NT2/D1 (cell line): ENCODE measurements at regions not wholly inside any gene's neighbourhood (a gene's known extent, or its start where the extent isn't known, plus 50 kb on each side); places are given as distances from the start of the nearest gene placed in this dataset.

Experiments
- DNase-seq: peaks from one replicate; pipeline ENCODE4 v3.0.0-alpha.2; 2011; ENCODE audit warnings: low read depth, low spot score
- H3K27me3 ChIP-seq: 2 replicates; pipeline ENCODE4 v1.6.0; 2011; ENCODE audit warnings: mild to moderate bottlenecking; ENCODE audit not compliant: insufficient read length, insufficient read depth
- H3K36me3 ChIP-seq: 2 replicates; pipeline ENCODE4 v1.6.1; 2011; ENCODE audit warnings: mild to moderate bottlenecking, low read length, mixed read lengths; ENCODE audit not compliant: insufficient read depth, insufficient read length
- H3K4me1 ChIP-seq: 2 replicates; pipeline ENCODE4 v1.5.1; 2011; ENCODE audit not compliant: insufficient read depth, insufficient read length
- H3K4me3 ChIP-seq: 2 replicates; pipeline ENCODE4 v1.5.1; 2011; ENCODE audit warnings: low read depth; ENCODE audit not compliant: insufficient read length
- H3K9ac ChIP-seq: 2 replicates; pipeline ENCODE4 v1.6.0; 2011; ENCODE audit warnings: low read depth; ENCODE audit not compliant: insufficient read length
- H3K9me3 ChIP-seq: 2 replicates; pipeline ENCODE4 v1.5.1; 2011; ENCODE audit warnings: mild to moderate bottlenecking, low read length; ENCODE audit not compliant: insufficient read depth
- SUZ12 ChIP-seq: IDR thresholded peaks from 2 replicates; pipeline ENCODE4 v1.6.1; 2011; ENCODE audit not compliant: insufficient read length, insufficient read depth; ENCODE audit errors: extremely low read depth
- YY1 ChIP-seq: IDR thresholded peaks from 2 replicates; pipeline ENCODE4 v1.6.1; 2011; ENCODE audit not compliant: insufficient read length, insufficient read depth
- ZNF274 ChIP-seq: IDR thresholded peaks from 2 replicates; pipeline ENCODE4 v1.6.1; 2011; ENCODE audit warnings: mild to moderate bottlenecking, low read depth, low read length

DNA sequence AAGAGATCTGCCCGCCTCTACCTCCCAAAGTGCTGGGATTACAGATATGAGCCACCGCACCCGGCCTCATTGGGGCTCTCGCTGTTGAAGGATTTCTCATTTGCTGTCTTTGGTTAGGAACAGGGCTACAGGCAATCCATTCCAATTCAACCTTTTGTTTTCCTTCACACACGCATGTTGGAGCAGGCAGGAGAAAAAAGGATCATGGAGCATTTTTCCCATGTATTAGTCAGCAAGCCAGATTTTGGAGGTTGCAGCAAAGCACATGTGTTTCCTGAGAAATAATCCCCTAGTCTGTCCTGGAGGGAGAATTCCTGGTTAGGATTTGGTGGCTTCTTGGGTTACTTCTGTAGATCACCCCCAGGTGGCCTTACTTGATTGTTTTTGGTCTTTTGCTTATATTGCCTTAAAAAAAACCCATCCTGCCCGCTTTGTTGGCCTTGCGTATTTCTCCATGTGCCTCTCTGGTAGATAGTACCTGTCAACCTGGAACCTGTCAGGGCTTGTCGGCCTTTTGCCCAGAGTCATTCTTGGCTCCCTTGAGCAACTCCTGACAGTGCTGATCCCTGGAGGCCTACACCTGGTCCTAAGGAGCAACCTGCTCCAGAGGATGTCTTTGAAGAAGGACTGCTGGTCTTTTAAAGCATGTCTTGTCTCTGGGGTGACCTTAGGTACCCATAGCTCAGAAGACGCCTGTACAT, 82.4 kb upstream of the CLCN4 start:
- Histone ChIP-seq H3K36me3 (peaks cover 50% of the 10 kb centered on the region), H3K4me1 (no peaks in the 10 kb centered on the region), H3K9me3 (no peaks in the 10 kb centered on the region), H3K4me3 (no peak overlapping the region), H3K9ac (no peak overlapping the region), H3K27me3 (no peaks in the 10 kb centered on the region)
- DNase-seq: no peak
- TF ChIP-seq ZNF274: no peak
- TF ChIP-seq YY1: no peak
- no peak for TF ChIP-seq SUZ12

DNA sequence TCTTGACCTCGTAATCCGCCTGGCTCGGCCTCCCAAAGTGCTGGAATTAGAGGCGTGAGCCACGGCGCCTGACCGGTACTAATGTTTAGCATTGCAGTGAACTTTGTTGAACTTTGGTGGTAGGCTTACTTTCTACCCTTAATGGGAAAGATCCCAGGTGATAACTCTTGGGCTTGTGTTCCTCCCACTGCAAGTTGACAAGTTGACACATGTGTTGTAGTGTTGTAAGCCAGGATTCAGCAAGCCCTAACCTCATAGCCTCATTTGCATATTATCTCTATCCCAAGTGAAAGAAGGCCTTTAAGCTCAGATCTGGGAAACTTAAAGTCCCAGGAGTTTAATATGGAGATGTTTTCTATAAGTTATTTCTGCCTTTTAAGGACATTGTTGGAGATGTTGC, 80.0 kb upstream of the CLCN4 start:
- no peaks in the 10 kb centered on the region for H3K4me1 ChIP-seq
- H3K9me3 ChIP-seq: no peaks in the 10 kb centered on the region
- no peak overlapping the region for H3K4me3 ChIP-seq
- DNase-seq: no peak
- no peaks in the 10 kb centered on the region for H3K27me3 ChIP-seq
- H3K36me3 ChIP-seq: peaks cover 52% of the 10 kb centered on the region
- no peak overlapping the region for H3K9ac ChIP-seq
- TF ChIP-seq YY1: no peak
- no peak for TF ChIP-seq SUZ12
- TF ChIP-seq ZNF274: no peak

DNA sequence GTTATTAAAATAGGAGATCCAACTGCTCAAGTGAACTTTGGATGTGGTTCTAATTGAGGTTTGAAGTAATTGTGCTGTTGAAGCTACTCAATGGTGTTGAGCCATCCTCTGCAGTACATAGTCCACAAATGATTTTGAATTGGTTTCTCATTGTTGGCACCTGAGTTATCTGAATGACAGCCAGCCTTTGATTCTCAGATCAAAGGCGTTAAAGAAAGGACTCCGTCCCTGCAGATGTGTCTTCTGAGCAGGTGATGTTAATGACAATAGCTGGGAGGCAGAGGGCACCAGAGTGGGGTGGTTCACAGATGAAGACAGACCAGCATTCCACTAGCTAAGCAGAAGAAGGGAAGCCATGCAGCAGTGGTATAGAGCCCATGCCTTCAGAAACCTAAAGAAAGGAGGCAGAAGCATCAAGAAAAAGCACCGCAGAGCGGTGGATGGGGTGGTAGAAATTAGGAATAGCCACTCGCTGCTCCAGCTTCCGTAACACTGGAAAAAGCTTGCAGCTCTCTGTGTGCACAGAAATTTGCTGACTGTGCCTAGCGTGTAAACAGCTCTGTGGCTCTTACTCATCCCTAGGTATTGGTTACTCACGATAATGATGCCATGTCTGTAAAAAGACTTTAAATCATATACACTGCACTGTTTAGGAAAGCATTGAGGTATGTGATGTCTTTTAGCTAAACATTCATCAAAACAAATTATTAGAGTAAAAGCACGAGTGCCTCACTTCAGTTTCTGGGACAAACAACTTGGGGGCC, 79.2 kb upstream of the CLCN4 start:
- no peaks in the 10 kb centered on the region for H3K27me3 ChIP-seq
- TF ChIP-seq YY1 (no peak), SUZ12 (no peak), ZNF274 (no peak)

DNA sequence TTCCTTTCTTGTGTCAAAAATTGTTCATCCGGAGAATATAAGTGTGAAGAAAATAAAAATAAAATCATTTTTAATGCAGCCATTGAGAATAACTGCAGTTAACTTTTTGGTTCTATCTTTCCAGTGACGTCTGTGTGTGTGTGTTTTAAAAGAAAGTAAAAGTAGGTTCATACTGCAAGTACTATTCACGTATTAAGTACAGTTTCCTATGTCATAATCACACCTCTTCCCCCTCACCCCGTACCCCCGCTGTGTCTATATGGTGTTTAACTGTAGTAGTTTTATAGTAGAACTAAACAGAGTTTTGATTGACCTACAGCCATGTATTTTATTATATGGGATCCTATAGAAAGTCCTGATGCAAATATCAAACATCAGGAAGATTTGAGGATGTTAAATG, 78.5 kb upstream of the CLCN4 start:
- no peak for DNase-seq
- no peak for TF ChIP-seq ZNF274
- H3K36me3 ChIP-seq: peaks cover 50% of the 10 kb centered on the region
- H3K27me3 ChIP-seq: no peaks in the 10 kb centered on the region
- no peaks in the 10 kb centered on the region for H3K9me3 ChIP-seq
- H3K9ac ChIP-seq: no peak overlapping the region
- no peak overlapping the region for H3K4me3 ChIP-seq
- H3K4me1 ChIP-seq: no peaks in the 10 kb centered on the region

More for the DNA sequence above, 79.2 kb upstream of the CLCN4 start:
- H3K9ac ChIP-seq: no peak overlapping the region
- no peak for DNase-seq
- H3K4me3 ChIP-seq: no peak overlapping the region
- H3K4me1 ChIP-seq: no peaks in the 10 kb centered on the region
- H3K9me3 ChIP-seq: no peaks in the 10 kb centered on the region
- peaks cover 55% of the 10 kb centered on the region for H3K36me3 ChIP-seq

DNA sequence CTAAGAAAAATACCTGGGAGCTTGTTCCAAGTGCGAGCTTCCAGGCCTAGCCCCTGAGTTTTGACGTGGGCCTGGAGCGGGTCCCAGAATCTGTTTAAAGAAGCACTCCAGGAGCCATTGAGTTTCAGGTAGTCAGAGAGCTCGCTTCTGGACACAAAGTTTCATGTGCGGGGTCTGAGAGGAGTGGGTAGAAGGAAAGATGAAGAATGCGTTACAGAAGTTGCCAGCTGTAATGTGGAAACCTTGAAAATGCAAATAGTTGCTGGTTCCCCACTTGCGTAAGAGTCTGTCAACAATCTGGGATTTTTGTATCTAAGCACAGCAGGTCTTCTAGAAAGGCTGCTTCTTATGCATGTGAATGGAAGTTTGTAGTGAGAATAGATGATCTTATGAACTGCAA, 77.5 kb upstream of the CLCN4 start:
- Histone ChIP-seq H3K27me3 (no peaks in the 10 kb centered on the region), H3K9me3 (no peaks in the 10 kb centered on the region), H3K36me3 (peaks cover 52% of the 10 kb centered on the region), H3K9ac (no peak overlapping the region), H3K4me3 (no peak overlapping the region), H3K4me1 (no peaks in the 10 kb centered on the region)
- no peak for TF ChIP-seq ZNF274
- no peak for TF ChIP-seq YY1
- no peak for TF ChIP-seq SUZ12
- DNase-seq: no peak

DNA sequence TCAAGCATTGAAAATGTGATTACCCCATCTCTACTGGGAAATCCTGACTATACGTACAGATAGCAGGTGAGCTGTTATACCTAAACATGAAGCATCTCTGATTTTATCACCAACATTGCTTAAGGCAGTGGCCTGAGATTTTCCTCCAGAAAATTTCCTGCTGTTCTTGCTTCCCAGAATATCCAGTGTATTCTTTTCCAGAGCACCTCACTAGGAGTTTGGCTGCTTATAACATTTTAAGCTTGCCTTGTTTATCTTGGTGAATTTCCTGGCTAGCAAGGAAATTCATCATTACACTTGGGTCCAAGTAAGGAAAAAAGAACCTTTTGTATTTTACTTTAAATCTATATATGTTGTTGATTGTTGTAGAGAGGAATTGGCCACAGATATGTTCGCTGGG, 73.0 kb upstream of the CLCN4 start:
- Histone ChIP-seq H3K9ac (no peak overlapping the region), H3K27me3 (no peaks in the 10 kb centered on the region)

DNA sequence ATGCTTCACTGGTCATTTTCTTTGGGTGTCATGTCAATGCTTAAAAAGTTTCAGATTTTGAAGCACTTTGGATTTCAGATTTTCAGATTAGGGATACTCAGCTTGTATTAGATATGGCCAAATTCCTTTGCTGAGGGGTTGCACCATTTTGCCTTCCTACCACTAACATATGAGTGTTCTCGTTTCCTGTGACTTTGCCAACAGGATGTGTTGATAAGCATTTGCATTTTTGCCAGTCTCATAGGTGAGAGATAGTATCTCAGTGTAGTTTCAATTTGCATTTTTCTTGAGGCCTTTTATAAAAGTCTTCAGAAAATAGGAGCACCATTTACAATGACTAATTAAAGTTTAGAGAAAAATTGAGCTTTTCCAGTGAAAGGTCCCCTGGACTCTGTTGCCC, 71.6 kb upstream of the CLCN4 start:
- Histone ChIP-seq H3K4me1 (no peaks in the 10 kb centered on the region), H3K36me3 (peaks cover 57% of the 10 kb centered on the region), H3K4me3 (no peak overlapping the region), H3K27me3 (no peaks in the 10 kb centered on the region), H3K9me3 (no peaks in the 10 kb centered on the region), H3K9ac (no peak overlapping the region)
- no peak for DNase-seq
- TF ChIP-seq YY1 (no peak), SUZ12 (no peak), ZNF274 (no peak)

More for the DNA sequence above, 73.0 kb upstream of the CLCN4 start:
- H3K4me1 ChIP-seq: no peaks in the 10 kb centered on the region
- peaks cover 59% of the 10 kb centered on the region for H3K36me3 ChIP-seq
- no peak overlapping the region for H3K4me3 ChIP-seq
- DNase-seq: no peak
- no peak for TF ChIP-seq SUZ12
- no peak for TF ChIP-seq ZNF274
- TF ChIP-seq YY1: no peak
- H3K9me3 ChIP-seq: no peaks in the 10 kb centered on the region
